ENCODE measurements at regions not wholly inside any gene's neighbourhood (a gene's known extent, or its start where the extent isn't known, plus 50 kb on each side); places are given as distances from the start of the nearest gene placed in this dataset.

- no peak overlapping the region for H3K4me3 Mint-ChIP-seq
- no peaks in the 10 kb centered on the region for H3K36me3 Mint-ChIP-seq
- no peak for TF ChIP-seq ZNF425 (CRISPR knock-in tag; conservative IDR thresholded peaks at IDR 0.05)
- no peak for TF ChIP-seq ATF1 (CRISPR knock-in tag; IDR thresholded peaks at IDR 0.05)
- no peak for TF ChIP-seq TP53 (CRISPR knock-in tag; IDR thresholded peaks at IDR 0.05)
- no peak for TF ChIP-seq ZNF232 (CRISPR knock-in tag; IDR thresholded peaks at IDR 0.05)
- TF ChIP-seq NR1H2 (CRISPR knock-in tag; IDR thresholded peaks at IDR 0.05): no peak
- TF ChIP-seq, protein P1, sequence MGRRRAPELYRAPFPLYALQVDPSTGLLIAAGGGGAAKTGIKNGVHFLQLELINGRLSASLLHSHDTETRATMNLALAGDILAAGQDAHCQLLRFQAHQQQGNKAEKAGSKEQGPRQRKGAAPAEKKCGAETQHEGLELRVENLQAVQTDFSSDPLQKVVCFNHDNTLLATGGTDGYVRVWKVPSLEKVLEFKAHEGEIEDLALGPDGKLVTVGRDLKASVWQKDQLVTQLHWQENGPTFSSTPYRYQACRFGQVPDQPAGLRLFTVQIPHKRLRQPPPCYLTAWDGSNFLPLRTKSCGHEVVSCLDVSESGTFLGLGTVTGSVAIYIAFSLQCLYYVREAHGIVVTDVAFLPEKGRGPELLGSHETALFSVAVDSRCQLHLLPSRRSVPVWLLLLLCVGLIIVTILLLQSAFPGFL (CRISPR knock-in tag; IDR thresholded peaks at IDR 0.05; ENCODE audit: borderline replicate concordance): no peak
- no peak for TF ChIP-seq ZNF532 (CRISPR knock-in tag; IDR thresholded peaks at IDR 0.05; ENCODE audit: borderline replicate concordance)
- TF ChIP-seq, protein P2, sequence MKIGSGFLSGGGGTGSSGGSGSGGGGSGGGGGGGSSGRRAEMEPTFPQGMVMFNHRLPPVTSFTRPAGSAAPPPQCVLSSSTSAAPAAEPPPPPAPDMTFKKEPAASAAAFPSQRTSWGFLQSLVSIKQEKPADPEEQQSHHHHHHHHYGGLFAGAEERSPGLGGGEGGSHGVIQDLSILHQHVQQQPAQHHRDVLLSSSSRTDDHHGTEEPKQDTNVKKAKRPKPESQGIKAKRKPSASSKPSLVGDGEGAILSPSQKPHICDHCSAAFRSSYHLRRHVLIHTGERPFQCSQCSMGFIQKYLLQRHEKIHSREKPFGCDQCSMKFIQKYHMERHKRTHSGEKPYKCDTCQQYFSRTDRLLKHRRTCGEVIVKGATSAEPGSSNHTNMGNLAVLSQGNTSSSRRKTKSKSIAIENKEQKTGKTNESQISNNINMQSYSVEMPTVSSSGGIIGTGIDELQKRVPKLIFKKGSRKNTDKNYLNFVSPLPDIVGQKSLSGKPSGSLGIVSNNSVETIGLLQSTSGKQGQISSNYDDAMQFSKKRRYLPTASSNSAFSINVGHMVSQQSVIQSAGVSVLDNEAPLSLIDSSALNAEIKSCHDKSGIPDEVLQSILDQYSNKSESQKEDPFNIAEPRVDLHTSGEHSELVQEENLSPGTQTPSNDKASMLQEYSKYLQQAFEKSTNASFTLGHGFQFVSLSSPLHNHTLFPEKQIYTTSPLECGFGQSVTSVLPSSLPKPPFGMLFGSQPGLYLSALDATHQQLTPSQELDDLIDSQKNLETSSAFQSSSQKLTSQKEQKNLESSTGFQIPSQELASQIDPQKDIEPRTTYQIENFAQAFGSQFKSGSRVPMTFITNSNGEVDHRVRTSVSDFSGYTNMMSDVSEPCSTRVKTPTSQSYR (CRISPR knock-in tag; IDR thresholded peaks at IDR 0.05): no peak
- no peak for TF ChIP-seq ZBTB21 (CRISPR knock-in tag; IDR thresholded peaks at IDR 0.05; ENCODE audit: borderline replicate concordance)
- TF ChIP-seq ZNF138 (CRISPR knock-in tag; conservative IDR thresholded peaks at IDR 0.05): no peak
- no peak for TF ChIP-seq FOXK1 (CRISPR knock-in tag; IDR thresholded peaks at IDR 0.05)
- TF ChIP-seq, protein P3, sequence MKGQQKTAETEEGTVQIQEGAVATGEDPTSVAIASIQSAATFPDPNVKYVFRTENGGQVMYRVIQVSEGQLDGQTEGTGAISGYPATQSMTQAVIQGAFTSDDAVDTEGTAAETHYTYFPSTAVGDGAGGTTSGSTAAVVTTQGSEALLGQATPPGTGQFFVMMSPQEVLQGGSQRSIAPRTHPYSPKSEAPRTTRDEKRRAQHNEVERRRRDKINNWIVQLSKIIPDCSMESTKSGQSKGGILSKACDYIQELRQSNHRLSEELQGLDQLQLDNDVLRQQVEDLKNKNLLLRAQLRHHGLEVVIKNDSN (CRISPR knock-in tag; IDR thresholded peaks at IDR 0.05): no peak
- TF ChIP-seq, protein P4, sequence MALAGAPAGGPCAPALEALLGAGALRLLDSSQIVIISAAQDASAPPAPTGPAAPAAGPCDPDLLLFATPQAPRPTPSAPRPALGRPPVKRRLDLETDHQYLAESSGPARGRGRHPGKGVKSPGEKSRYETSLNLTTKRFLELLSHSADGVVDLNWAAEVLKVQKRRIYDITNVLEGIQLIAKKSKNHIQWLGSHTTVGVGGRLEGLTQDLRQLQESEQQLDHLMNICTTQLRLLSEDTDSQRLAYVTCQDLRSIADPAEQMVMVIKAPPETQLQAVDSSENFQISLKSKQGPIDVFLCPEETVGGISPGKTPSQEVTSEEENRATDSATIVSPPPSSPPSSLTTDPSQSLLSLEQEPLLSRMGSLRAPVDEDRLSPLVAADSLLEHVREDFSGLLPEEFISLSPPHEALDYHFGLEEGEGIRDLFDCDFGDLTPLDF (CRISPR knock-in tag; IDR thresholded peaks at IDR 0.05): no peak
- no peak for TF ChIP-seq TEAD1 (CRISPR knock-in tag; IDR thresholded peaks at IDR 0.05)
- TF ChIP-seq MYBL2 (CRISPR knock-in tag; IDR thresholded peaks at IDR 0.05): no peak
- no peak for TF ChIP-seq NFYB (CRISPR knock-in tag; conservative IDR thresholded peaks at IDR 0.05; ENCODE audit: low read depth)
- TF ChIP-seq EMX1 (CRISPR knock-in tag; IDR thresholded peaks at IDR 0.05): no peak
- TF ChIP-seq, protein P5, sequence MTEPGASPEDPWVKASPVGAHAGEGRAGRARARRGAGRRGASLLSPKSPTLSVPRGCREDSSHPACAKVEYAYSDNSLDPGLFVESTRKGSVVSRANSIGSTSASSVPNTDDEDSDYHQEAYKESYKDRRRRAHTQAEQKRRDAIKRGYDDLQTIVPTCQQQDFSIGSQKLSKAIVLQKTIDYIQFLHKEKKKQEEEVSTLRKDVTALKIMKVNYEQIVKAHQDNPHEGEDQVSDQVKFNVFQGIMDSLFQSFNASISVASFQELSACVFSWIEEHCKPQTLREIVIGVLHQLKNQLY (CRISPR knock-in tag; IDR thresholded peaks at IDR 0.05): no peak
- no peak for TF ChIP-seq E2F5 (CRISPR knock-in tag; IDR thresholded peaks at IDR 0.05)
- TF ChIP-seq AR (CRISPR knock-in tag; IDR thresholded peaks at IDR 0.05): no peak
- no peaks in the 10 kb centered on the region for H3K9me3 Mint-ChIP-seq
- 0 out of 2 replicates have a peak, but pooled peaks cover 2% of the 10 kb centered on the region for H3K4me1 Mint-ChIP-seq
- H3K27me3 Mint-ChIP-seq (ENCODE audit: low read depth): peaks cover 22% of the 10 kb centered on the region
- DNase-seq (ENCODE audit: low spot score) (no peak), ATAC-seq (no peak)
- POLR2A ChIA-PET: no interaction called here
- CTCF ChIA-PET: interaction anchor here (0.5 to 1.7 kb wide), 11 partner anchors 10 to 497 kb away, joined by 3 to 8 read pairs (median 4); partner anchors contain the start of gene CCN2
- no peak overlapping the region for H3K27ac Mint-ChIP-seq
Observed at GRCh38 chr6:132218059-132218696, 183.1 kb downstream of the MOXD1 start.
